ENCODE measurements at regions not wholly inside any gene's neighbourhood (a gene's known extent, or its start where the extent isn't known, plus 50 kb on each side); places are given as distances from the start of the nearest gene placed in this dataset.

- DNase-seq, result no peak
These were observed 391.0 kb upstream of the LINC00305 start for GRCh38 chr18:64539847-64540246.

- DNase-seq, result no peak
These were observed 379.8 kb upstream of the LINC00305 start for GRCh38 chr18:64528646-64529045.

GRCh38 chr18:64519201-64519600 lies 370.3 kb upstream of the LINC00305 start:
- no peak for DNase-seq

GRCh38 chr18:64518191-64518590 lies 369.3 kb upstream of the LINC00305 start:
- no peak for DNase-seq

- no peak for DNase-seq
These were observed 364.5 kb upstream of the LINC00305 start for GRCh38 chr18:64513401-64513800.

GRCh38 chr18:64490207-64490606 lies 341.3 kb upstream of the LINC00305 start:
- no peak for DNase-seq

- no peak for DNase-seq
These were observed 339.8 kb upstream of the LINC00305 start for GRCh38 chr18:64488698-64489097.

GRCh38 chr18:64474773-64475172 lies 325.9 kb upstream of the LINC00305 start:
- DNase-seq, result no peak

- DNase-seq, result no peak
These were observed 325.4 kb upstream of the LINC00305 start for GRCh38 chr18:64474255-64474654.

GRCh38 chr18:64449434-64449833 lies 300.5 kb upstream of the LINC00305 start:
- DNase-seq, result no peak

GRCh38 chr18:64444819-64445218 lies 295.9 kb upstream of the LINC00305 start:
- no peak for DNase-seq

GRCh38 chr18:64438178-64438577 lies 289.3 kb upstream of the LINC00305 start:
- DNase-seq, result no peak

- no peak for DNase-seq
These were observed 287.2 kb upstream of the LINC00305 start for GRCh38 chr18:64436111-64436510.

- no peak for DNase-seq
These were observed 270.3 kb upstream of the LINC00305 start for GRCh38 chr18:64419156-64419555.

GRCh38 chr18:64416990-64417389 lies 268.1 kb upstream of the LINC00305 start:
- no peak for DNase-seq

GRCh38 chr18:64415218-64415617 lies 266.3 kb upstream of the LINC00305 start:
- no peak for DNase-seq

GRCh38 chr18:64410685-64411084 lies 261.8 kb upstream of the LINC00305 start:
- DNase-seq, result no peak

- no peak for DNase-seq
These were observed 260.6 kb upstream of the LINC00305 start for GRCh38 chr18:64409511-64409910.

GRCh38 chr18:64407606-64408005 lies 258.7 kb upstream of the LINC00305 start:
- no peak for DNase-seq

GRCh38 chr18:64405161-64405560 lies 256.3 kb upstream of the LINC00305 start:
- DNase-seq, result no peak

GRCh38 chr18:64403784-64404503 lies 255.1 kb upstream of the LINC00305 start:
- no peak for DNase-seq

- DNase-seq, result no peak
These were observed 253.7 kb upstream of the LINC00305 start for GRCh38 chr18:64402636-64403035.

GRCh38 chr18:64401268-64402060 lies 252.6 kb upstream of the LINC00305 start:
- peak; percentile 37 for DNase-seq

- no peak for DNase-seq
These were observed 250.7 kb upstream of the LINC00305 start for GRCh38 chr18:64399566-64399965.
